Naive thymus-derived CD4-positive, alpha-beta T cell (primary cell): ENCODE measurements at regions not wholly inside any gene's neighbourhood (a gene's known extent, or its start where the extent isn't known, plus 50 kb on each side); places are given as distances from the start of the nearest gene placed in this dataset.

Source experiments
- ATAC-seq: fragments of 150-1000 bp; cut with Tn5 transposase; 2 replicates; pipeline ENCODE4 v1.10.0; 2021; ENCODE audit warnings: mild to moderate bottlenecking, moderate library complexity
- CTCF ChIA-PET: fragments of 350-600 bp; sonication (Branson Sonifier 250); formaldehyde crosslinking; loops from one replicate; lab custom pipeline; 2021; ENCODE audit warnings: antibody characterized with exemption; lab: Charles Lee
- POLR2A ChIA-PET: fragments of 350-600 bp; sonication (Branson Sonifier 250); formaldehyde crosslinking; loops from one replicate; lab custom pipeline; 2021; ENCODE audit warnings: antibody characterized with exemption, inconsistent platforms; lab: Charles Lee
- DNase-seq, 9 donors: peaks; one replicate each; pipeline versions ENCODE4 v3.0.0 to v3.0.0-alpha.2; 2020 to 2022; ENCODE audit warnings: mixed read lengths in 1 of 9
- H3K27ac ChIP-seq: one replicate; pipeline ENCODE4 v1.7.0; 2013; ENCODE audit warnings: mild to moderate bottlenecking, low read depth, low read length, moderate library complexity
- H3K27me3 ChIP-seq, 2 donors: one replicate each; pipeline ENCODE4 v1.7.0; 2013; ENCODE audit warnings: low read length in 2 of 2, mild to moderate bottlenecking in 2 of 2, moderate library complexity in 2 of 2; ENCODE audit not compliant: control insufficient read depth in 2 of 2, insufficient read depth in 2 of 2
- H3K36me3 ChIP-seq, 3 experiments: 1 replicate in 2 of 3; 2 replicates in 1 of 3; pipeline ENCODE4 v1.7.0; 2013; ENCODE audit warnings: low read length in 3 of 3, mild to moderate bottlenecking in 3 of 3, moderate library complexity in 1 of 3; ENCODE audit not compliant: insufficient read depth in 3 of 3, control insufficient read depth in 2 of 3
- H3K4me1 ChIP-seq, 2 donors: one replicate each; pipeline ENCODE4 v1.7.0; 2013; ENCODE audit warnings: low read length in 2 of 2, mild to moderate bottlenecking in 2 of 2, moderate library complexity in 1 of 2; ENCODE audit not compliant: control insufficient read depth in 2 of 2, insufficient read depth in 2 of 2
- H3K4me3 ChIP-seq: 2 replicates; pipeline ENCODE4 v1.7.0; 2013; ENCODE audit warnings: mild to moderate bottlenecking, low read length
- H3K9me3 ChIP-seq, 3 experiments: 1 replicate in 2 of 3; 2 replicates in 1 of 3; pipeline ENCODE4 v1.7.0; 2013; ENCODE audit warnings: low read length in 3 of 3; ENCODE audit not compliant: control insufficient read depth in 2 of 3
- H3K27ac Mint-ChIP-seq, 9 donors: one replicate each; pipeline ENCODE4 v1.8.0; 2020 to 2022; ENCODE audit warnings: mixed read lengths in 9 of 9, mild to moderate bottlenecking in 8 of 9, moderate library complexity in 5 of 9, inconsistent platforms in 2 of 9
- H3K27me3 Mint-ChIP-seq, 5 donors: one replicate each; pipeline ENCODE4 v1.8.0; 2021 to 2022; ENCODE audit warnings: mixed read lengths in 5 of 5, mild to moderate bottlenecking in 1 of 5
- H3K36me3 Mint-ChIP-seq, 5 donors: one replicate each; pipeline ENCODE4 v1.8.0; 2020 to 2022; ENCODE audit warnings: mixed read lengths in 5 of 5, mild to moderate bottlenecking in 3 of 5, inconsistent platforms in 1 of 5
- H3K4me1 Mint-ChIP-seq, 7 donors: one replicate each; pipeline ENCODE4 v1.8.0; 2020 to 2022; ENCODE audit warnings: mixed read lengths in 7 of 7, mild to moderate bottlenecking in 3 of 7, inconsistent platforms in 1 of 7
- H3K4me3 Mint-ChIP-seq, 10 donors: one replicate each; pipeline ENCODE4 v1.8.0; 2020 to 2022; ENCODE audit warnings: mild to moderate bottlenecking in 10 of 10, mixed read lengths in 10 of 10, moderate library complexity in 6 of 10, inconsistent platforms in 2 of 10
- H3K9me3 Mint-ChIP-seq, 11 donors: one replicate each; pipeline ENCODE4 v1.8.0; 2020 to 2022; ENCODE audit warnings: mixed read lengths in 11 of 11, mild to moderate bottlenecking in 4 of 11, inconsistent platforms in 1 of 11, moderate library complexity in 1 of 11
- intact Hi-C, 2 donors: fragments of 100-400 bp; cut with micrococcal nuclease; formaldehyde crosslinking; loops; one replicate each; pipeline ENCODE4 v1.15.1; 2023

- Mint-ChIP-seq H3K36me3 (no peaks in the 10 kb centered on the region), H3K9me3 (peaks cover 0 to 2% (median 0%) of the 10 kb centered on the region in 11 donors), H3K27me3 (peaks cover 0 to 4% (median 0%) of the 10 kb centered on the region in 5 donors), H3K4me3 (no peak overlapping the region), H3K27ac (no peak overlapping the region), H3K4me1 (peaks cover 0 to 2% (median 0%) of the 10 kb centered on the region in 7 donors)
- ATAC-seq (no peak), DNase-seq (no peak)
- no peaks in the 10 kb centered on the region for H3K9me3 ChIP-seq
- H3K4me1 ChIP-seq = no peaks in the 10 kb centered on the region
- H3K4me3 ChIP-seq = no peak overlapping the region
- POLR2A ChIA-PET = no interaction called here
- no peak overlapping the region for H3K27ac ChIP-seq
- CTCF ChIA-PET = no interaction called here
- no peaks in the 10 kb centered on the region for H3K36me3 ChIP-seq
- no peaks in the 10 kb centered on the region for H3K27me3 ChIP-seq
- intact Hi-C loops = no loop called here
Observed at GRCh38 chr16:85508993-85509392, 104.1 kb upstream of the GSE1 start.

- Mint-ChIP-seq H3K27ac (no peak overlapping the region), H3K9me3 (peaks cover 0 to 2% (median 0%) of the 10 kb centered on the region in 11 donors), H3K36me3 (no peaks in the 10 kb centered on the region), H3K4me1 (peaks cover 0 to 2% (median 0%) of the 10 kb centered on the region in 7 donors), H3K4me3 (no peak overlapping the region), H3K27me3 (peaks cover 0 to 4% (median 0%) of the 10 kb centered on the region in 5 donors)
- no peaks in the 10 kb centered on the region for H3K4me1 ChIP-seq
- H3K36me3 ChIP-seq = no peaks in the 10 kb centered on the region
- no peaks in the 10 kb centered on the region for H3K27me3 ChIP-seq
- POLR2A ChIA-PET = no interaction called here
- ATAC-seq (no peak), DNase-seq (no peak)
- H3K4me3 ChIP-seq = no peak overlapping the region
- CTCF ChIA-PET = no interaction called here
- intact Hi-C loops = no loop called here
- H3K9me3 ChIP-seq = no peaks in the 10 kb centered on the region
- H3K27ac ChIP-seq = no peak overlapping the region
Observed at GRCh38 chr16:85510041-85510659, 103.0 kb upstream of the GSE1 start.

- peaks cover 0 to 2% (median 0%) of the 10 kb centered on the region in 11 donors for H3K9me3 Mint-ChIP-seq
- no peak overlapping the region for H3K27ac Mint-ChIP-seq
- no peak overlapping the region for H3K4me3 ChIP-seq
- H3K4me1 Mint-ChIP-seq = peaks cover 0 to 2% (median 0%) of the 10 kb centered on the region in 7 donors
- peaks cover 0 to 4% (median 0%) of the 10 kb centered on the region in 5 donors for H3K27me3 Mint-ChIP-seq
- H3K27me3 ChIP-seq = no peaks in the 10 kb centered on the region
- DNase-seq = no peak
- H3K36me3 Mint-ChIP-seq = no peaks in the 10 kb centered on the region
- intact Hi-C loops = no loop called here
- no peak overlapping the region for H3K27ac ChIP-seq
- CTCF ChIA-PET = interaction anchor here (0.8 to 0.9 kb wide), 2 partner anchors 9 to 13 kb away, joined by 3 read pairs; no protein-coding TSS in a partner anchor
- H3K4me1 ChIP-seq = no peaks in the 10 kb centered on the region
- H3K4me3 Mint-ChIP-seq = no peak overlapping the region
- POLR2A ChIA-PET = no interaction called here
- no peaks in the 10 kb centered on the region for H3K36me3 ChIP-seq
- no peaks in the 10 kb centered on the region for H3K9me3 ChIP-seq
- ATAC-seq = no peak
Observed at GRCh38 chr16:85511938-85512807, 100.9 kb upstream of the GSE1 start.

- H3K27ac ChIP-seq = no peak overlapping the region
- no peaks in the 10 kb centered on the region for H3K9me3 ChIP-seq
- Mint-ChIP-seq H3K36me3 (no peaks in the 10 kb centered on the region), H3K9me3 (peaks cover 0 to 2% (median 0%) of the 10 kb centered on the region in 11 donors), H3K27me3 (peaks cover 0 to 4% (median 0%) of the 10 kb centered on the region in 5 donors), H3K27ac (no peak overlapping the region), H3K4me1 (peaks cover 0 to 2% (median 0%) of the 10 kb centered on the region in 7 donors), H3K4me3 (no peak overlapping the region)
- CTCF ChIA-PET = interaction anchor here (0.8 to 0.9 kb wide), 2 partner anchors 10 to 14 kb away, joined by 3 read pairs; no protein-coding TSS in a partner anchor
- POLR2A ChIA-PET = no interaction called here
- intact Hi-C loops = no loop called here
- DNase-seq (no peak), ATAC-seq (no peak)
- no peaks in the 10 kb centered on the region for H3K36me3 ChIP-seq
- no peaks in the 10 kb centered on the region for H3K4me1 ChIP-seq
- no peak overlapping the region for H3K4me3 ChIP-seq
- H3K27me3 ChIP-seq = no peaks in the 10 kb centered on the region
Observed at GRCh38 chr16:85512808-85513115, 100.4 kb upstream of the GSE1 start.

GRCh38 chr16:85513180-85513579 lies 99.9 kb upstream of the GSE1 start:
- ChIA-PET POLR2A (no interaction called here), CTCF (interaction anchor here (0.9 kb wide), 1 partner anchor 10 kb away, joined by 3 read pairs; no protein-coding TSS in a partner anchor)
- H3K27ac Mint-ChIP-seq = peak overlapping the region in 1 of 9 donors; percentile 38
- H3K36me3 Mint-ChIP-seq = no peaks in the 10 kb centered on the region
- H3K27ac ChIP-seq = no peak overlapping the region
- H3K27me3 ChIP-seq = no peaks in the 10 kb centered on the region
- DNase-seq (no peak), ATAC-seq (no peak)
- H3K9me3 Mint-ChIP-seq = peaks cover 0 to 2% (median 0%) of the 10 kb centered on the region in 11 donors
- intact Hi-C loops = no loop called here
- no peak overlapping the region for H3K4me3 ChIP-seq
- H3K4me3 Mint-ChIP-seq = no peak overlapping the region
- H3K36me3 ChIP-seq = no peaks in the 10 kb centered on the region
- peaks cover 0 to 2% of the 10 kb centered on the region in 2 donors for H3K4me1 ChIP-seq
- peaks cover 0 to 4% (median 0%) of the 10 kb centered on the region in 5 donors for H3K27me3 Mint-ChIP-seq
- no peaks in the 10 kb centered on the region for H3K9me3 ChIP-seq
- H3K4me1 Mint-ChIP-seq = peaks cover 0 to 2% (median 0%) of the 10 kb centered on the region in 7 donors

GRCh38 chr16:85513649-85514048 lies 99.5 kb upstream of the GSE1 start:
- peaks cover 0 to 2% (median 0%) of the 10 kb centered on the region in 11 donors for H3K9me3 Mint-ChIP-seq
- Histone ChIP-seq H3K4me3 (no peak overlapping the region), H3K36me3 (no peaks in the 10 kb centered on the region), H3K9me3 (no peaks in the 10 kb centered on the region), H3K27me3 (no peaks in the 10 kb centered on the region), H3K27ac (no peak overlapping the region), H3K4me1 (peaks cover 0 to 7% of the 10 kb centered on the region in 2 donors)
- H3K27me3 Mint-ChIP-seq = peaks cover 0 to 4% (median 0%) of the 10 kb centered on the region in 5 donors
- H3K4me3 Mint-ChIP-seq = no peak overlapping the region
- H3K27ac Mint-ChIP-seq = peak overlapping the region in 1 of 9 donors; percentile 38
- ChIA-PET POLR2A (no interaction called here), CTCF (no interaction called here)
- H3K4me1 Mint-ChIP-seq = peaks cover 0 to 2% (median 0%) of the 10 kb centered on the region in 7 donors
- DNase-seq (no peak), ATAC-seq (no peak)
- intact Hi-C loops = no loop called here
- H3K36me3 Mint-ChIP-seq = no peaks in the 10 kb centered on the region
